ENCODE measurements at regions not wholly inside any gene's neighbourhood (a gene's known extent, or its start where the extent isn't known, plus 50 kb on each side); places are given as distances from the start of the nearest gene placed in this dataset.

DNA sequence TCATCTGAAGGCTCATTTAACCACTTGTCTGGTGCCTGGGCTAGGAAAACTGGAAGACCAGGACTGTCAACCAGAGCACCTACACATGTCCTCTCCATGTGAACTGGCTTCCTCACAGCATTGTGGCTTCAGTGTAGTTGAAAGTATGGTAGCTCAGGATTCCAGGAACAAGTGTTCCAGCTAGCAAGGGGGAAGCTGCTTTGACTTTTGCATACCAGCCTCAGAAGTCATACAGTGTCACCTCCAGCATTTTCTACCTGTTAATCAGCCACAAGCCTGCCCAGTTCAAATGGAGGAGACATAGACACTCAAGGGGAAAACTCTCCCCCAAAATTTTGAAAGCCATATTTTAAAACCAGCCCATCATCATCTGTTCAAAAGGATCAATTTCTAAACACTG lies 212.8 kb upstream of the CAND1 start:
- TF ChIP-seq CTCF (optimal IDR thresholded peaks at IDR 0.05 in 1 of 3, IDR thresholded peaks at IDR 0.05 in 1 of 3, conservative IDR thresholded peaks at IDR 0.05 in 1 of 3; ENCODE audit: extremely low read depth in 1 of 3, insufficient read depth in 2 of 3, low read length in 3 of 3): no peak
- no peak for TF ChIP-seq EZH2 (IDR thresholded peaks at IDR 0.05; ENCODE audit: low read length)

All from keratinocyte (primary cell).